Activated CD8-positive, alpha-beta memory T cell treated with anti-CD3 and anti-CD28 coated beads, Interleukin-2, amount 10 ng/mL, durations not matched to agents 7 days and 5 days (primary cell): ENCODE measurements at regions not wholly inside any gene's neighbourhood (a gene's known extent, or its start where the extent isn't known, plus 50 kb on each side); places are given as distances from the start of the nearest gene placed in this dataset.

Source experiments
- ATAC-seq: fragments of 150-1000 bp; cut with Tn5 transposase; one replicate; pipeline ENCODE4 v1.10.0; 2021; ENCODE audit warnings: moderate library complexity
- CTCF ChIA-PET: fragments of 350-600 bp; sonication (Branson Sonifier 250); formaldehyde crosslinking; loops from one replicate; lab custom pipeline; 2021; ENCODE audit warnings: antibody characterized with exemption; lab: Charles Lee
- DNase-seq: peaks from one replicate; pipeline ENCODE4 v3.0.0-alpha.2; 2020
- H3K27ac Mint-ChIP-seq: one replicate; pipeline ENCODE4 v1.8.0; 2021; ENCODE audit warnings: mild to moderate bottlenecking, mixed read lengths
- H3K27me3 Mint-ChIP-seq: one replicate; pipeline ENCODE4 v1.8.0; 2021; ENCODE audit warnings: mixed read lengths
- H3K36me3 Mint-ChIP-seq: one replicate; pipeline ENCODE4 v1.8.0; 2021; ENCODE audit warnings: mild to moderate bottlenecking, mixed read lengths
- H3K4me1 Mint-ChIP-seq: one replicate; pipeline ENCODE4 v1.8.0; 2021; ENCODE audit warnings: mixed read lengths
- H3K4me3 Mint-ChIP-seq: one replicate; pipeline ENCODE4 v1.8.0; 2021; ENCODE audit warnings: mild to moderate bottlenecking, moderate library complexity, mixed read lengths
- H3K9me3 Mint-ChIP-seq: one replicate; pipeline ENCODE4 v1.8.0; 2022; ENCODE audit warnings: low read depth, mixed read lengths

DNA sequence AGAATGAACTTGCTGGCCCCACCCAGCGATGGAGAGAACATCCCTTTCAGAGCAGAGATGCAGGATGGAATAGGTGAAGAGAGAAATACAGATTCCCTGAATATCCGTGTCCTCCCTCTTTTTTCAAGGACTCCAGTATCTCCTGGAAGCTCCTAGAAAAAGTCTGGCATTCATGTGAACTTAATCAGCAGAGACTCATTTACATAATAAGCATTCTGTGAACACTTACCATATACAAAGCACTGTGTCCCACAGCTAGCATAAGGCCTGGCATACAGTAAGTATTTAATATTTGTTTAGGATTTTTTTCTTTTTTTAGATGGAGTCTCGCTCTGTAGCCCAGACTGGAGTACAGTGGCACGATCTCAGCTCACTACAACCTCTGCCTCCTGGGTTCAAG is 208.5 kb upstream of the RPL38 start:
- Mint-ChIP-seq H3K36me3 (no peaks in the 10 kb centered on the region), H3K4me1 (no peaks in the 10 kb centered on the region), H3K27ac (no peak overlapping the region), H3K27me3 (peaks cover 9% of the 10 kb centered on the region), H3K9me3 (no peaks in the 10 kb centered on the region), H3K4me3 (no peak overlapping the region)
- DNase-seq (no peak), ATAC-seq (no peak)
- CTCF ChIA-PET, result interaction anchor here (1.4 kb wide), 1 partner anchor 14 kb away, joined by 3 read pairs; no protein-coding TSS in a partner anchor

- Mint-ChIP-seq H3K36me3 (no peaks in the 10 kb centered on the region), H3K9me3 (no peaks in the 10 kb centered on the region)
- CTCF ChIA-PET, result no interaction called here
Observed at GRCh38 chr17:73997059-73997458, 206.4 kb upstream of the RPL38 start.

GRCh38 chr17:73998249-73998648 is 205.2 kb upstream of the RPL38 start:
- Mint-ChIP-seq H3K9me3 (no peaks in the 10 kb centered on the region), H3K4me3 (no peak overlapping the region), H3K36me3 (no peaks in the 10 kb centered on the region), H3K27me3 (peaks cover 13% of the 10 kb centered on the region), H3K27ac (no peak overlapping the region), H3K4me1 (no peaks in the 10 kb centered on the region)
- CTCF ChIA-PET, result interaction anchor here (1.0 to 1.5 kb wide), 3 partner anchors 10 to 569 kb away, joined by 3 to 5 read pairs (median 5); no protein-coding TSS in a partner anchor
- ATAC-seq, result no peak
- no peak for DNase-seq

More at GRCh38 chr17:73997059-73997458, 206.4 kb upstream of the RPL38 start:
- no peak for ATAC-seq
- H3K4me3 Mint-ChIP-seq, result no peak overlapping the region
- no peaks in the 10 kb centered on the region for H3K4me1 Mint-ChIP-seq
- H3K27ac Mint-ChIP-seq, result no peak overlapping the region
- H3K27me3 Mint-ChIP-seq, result peaks cover 13% of the 10 kb centered on the region
- no peak for DNase-seq

DNA sequence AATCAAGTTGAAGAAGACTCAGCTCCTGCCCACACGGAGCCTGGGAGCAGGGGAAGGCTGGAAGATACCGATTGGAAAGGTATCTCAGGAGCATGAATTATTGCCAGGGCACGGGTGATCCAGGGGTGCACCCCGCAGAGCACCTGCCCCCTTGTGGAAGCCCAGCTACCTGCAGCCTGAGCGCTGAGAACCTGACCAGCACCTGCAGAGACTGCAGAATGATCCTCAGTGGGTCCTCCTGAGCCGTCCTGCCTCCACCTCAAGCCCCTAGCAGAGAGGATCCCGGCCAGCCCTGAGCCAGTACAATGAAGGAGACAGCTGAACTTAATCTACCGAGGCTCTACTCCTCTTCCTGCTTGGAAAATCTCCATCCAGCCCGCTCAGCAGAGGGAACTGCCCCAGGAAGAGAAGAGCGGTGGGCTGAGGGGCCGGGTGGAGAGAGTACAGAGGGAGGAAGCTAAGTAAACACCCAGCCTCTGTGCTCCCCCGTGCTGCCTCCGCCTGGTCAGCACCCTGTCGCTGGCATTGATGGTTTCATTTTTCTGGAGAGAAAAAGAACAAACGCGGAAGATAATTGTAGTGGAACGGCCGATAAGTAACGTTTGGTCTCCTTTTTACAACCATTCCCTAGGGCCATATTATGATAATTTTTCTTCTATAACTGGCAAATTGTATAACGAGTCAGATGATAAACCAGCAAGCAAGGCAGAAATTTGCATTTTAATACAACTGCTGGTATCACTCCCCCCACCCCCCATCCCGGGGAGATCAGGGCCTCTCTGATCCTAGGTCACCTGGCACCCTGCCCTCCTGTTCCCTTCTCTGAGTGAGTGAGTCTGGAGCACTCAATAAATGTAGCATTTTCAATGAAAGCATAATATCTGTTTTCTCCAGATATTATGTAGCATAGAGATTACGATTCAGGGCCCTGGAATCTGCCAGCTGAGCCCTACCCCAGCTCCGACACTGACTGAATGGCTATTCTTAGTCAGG is 204.5 kb upstream of the RPL38 start:
- ATAC-seq, result peak; percentile 75
- Mint-ChIP-seq H3K4me3 (no peak overlapping the region), H3K27me3 (peaks cover 16% of the 10 kb centered on the region), H3K9me3 (no peaks in the 10 kb centered on the region), H3K36me3 (no peaks in the 10 kb centered on the region), H3K27ac (no peak overlapping the region), H3K4me1 (no peaks in the 10 kb centered on the region)
- DNase-seq, result peak; percentile 71
- CTCF ChIA-PET, result interaction anchor here (1.0 to 1.5 kb wide), 3 partner anchors 10 to 569 kb away, joined by 3 to 5 read pairs (median 5); no protein-coding TSS in a partner anchor

- DNase-seq (no peak), ATAC-seq (no peak)
- Mint-ChIP-seq H3K9me3 (no peaks in the 10 kb centered on the region), H3K27ac (no peak overlapping the region), H3K36me3 (no peaks in the 10 kb centered on the region), H3K4me3 (no peak overlapping the region), H3K4me1 (no peaks in the 10 kb centered on the region), H3K27me3 (peaks cover 21% of the 10 kb centered on the region)
- CTCF ChIA-PET, result no interaction called here
Observed at GRCh38 chr17:74001145-74001544, 202.3 kb upstream of the RPL38 start.

DNA sequence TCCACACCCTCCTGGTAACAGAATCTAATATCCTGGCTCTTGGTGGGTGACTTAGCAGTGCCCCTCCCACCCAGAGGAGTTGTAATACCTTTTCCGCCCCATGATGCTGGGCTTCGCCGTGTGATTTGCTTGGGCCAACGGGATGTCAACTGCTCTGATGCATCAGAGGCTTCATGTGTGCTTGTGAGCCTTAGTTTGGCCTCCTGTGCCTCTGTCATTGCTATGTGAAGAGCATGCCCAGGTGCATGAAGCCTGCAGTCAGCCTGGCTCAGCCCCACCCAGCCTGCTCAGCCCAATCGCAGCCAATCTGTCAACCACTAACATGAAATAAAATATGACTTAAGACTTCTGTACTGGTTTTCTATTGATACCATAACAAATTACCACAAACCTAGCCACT is 201.2 kb upstream of the RPL38 start:
- no peak for ATAC-seq
- no peaks in the 10 kb centered on the region for H3K36me3 Mint-ChIP-seq
- H3K4me3 Mint-ChIP-seq, result no peak overlapping the region
- peaks cover 21% of the 10 kb centered on the region for H3K27me3 Mint-ChIP-seq
- CTCF ChIA-PET, result interaction anchor here (1.1 kb wide), 1 partner anchor 573 kb away, joined by 3 read pairs; no protein-coding TSS in a partner anchor
- H3K9me3 Mint-ChIP-seq, result no peaks in the 10 kb centered on the region
- H3K4me1 Mint-ChIP-seq, result no peaks in the 10 kb centered on the region
- no peak overlapping the region for H3K27ac Mint-ChIP-seq
- DNase-seq, result no peak

DNA sequence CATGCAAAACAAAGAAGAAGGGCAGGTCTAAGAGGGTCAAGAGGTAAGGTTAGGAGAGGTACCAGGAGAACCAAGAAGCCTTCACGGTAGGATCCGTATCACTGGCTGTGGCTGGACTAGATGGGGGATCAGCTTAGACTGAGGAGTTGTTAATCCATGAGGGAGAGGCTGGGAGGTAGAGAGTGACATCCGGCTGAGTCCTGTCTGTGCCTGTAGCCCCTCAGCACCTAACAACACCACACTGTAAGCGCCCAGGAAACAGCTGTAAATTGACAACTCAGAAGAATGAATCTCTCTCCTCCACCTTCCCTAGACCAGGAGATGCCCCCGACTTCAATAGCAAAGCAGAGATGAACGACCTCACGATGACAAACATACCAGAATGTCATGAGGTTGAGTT is 199.4 kb upstream of the RPL38 start:
- CTCF ChIA-PET, result no interaction called here

DNA sequence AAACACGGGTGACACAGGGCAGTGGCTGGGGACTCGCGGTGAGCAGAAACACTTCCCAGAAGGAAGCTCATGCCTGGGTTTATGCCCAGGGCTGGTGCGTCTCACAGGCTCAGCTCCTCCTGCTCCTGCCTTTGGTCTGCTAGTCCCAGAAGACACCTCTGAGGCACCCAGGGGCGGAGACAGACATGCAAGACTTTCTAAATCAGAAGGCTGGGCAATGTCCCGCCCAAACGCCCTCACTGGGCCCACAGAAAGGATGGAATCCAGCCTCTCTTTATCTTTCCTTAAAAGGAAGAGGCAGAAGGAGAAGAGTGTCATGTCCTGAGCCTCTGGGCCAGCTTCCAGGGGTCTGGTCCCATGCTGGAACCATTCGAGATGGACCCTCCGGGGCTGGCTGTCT is 197.7 kb upstream of the RPL38 start:
- no peaks in the 10 kb centered on the region for H3K36me3 Mint-ChIP-seq
- no peak overlapping the region for H3K4me3 Mint-ChIP-seq
- H3K27ac Mint-ChIP-seq, result no peak overlapping the region
- no peaks in the 10 kb centered on the region for H3K4me1 Mint-ChIP-seq
- CTCF ChIA-PET, result interaction anchor here (0.7 kb wide), 1 partner anchor 194 kb away, joined by 3 read pairs; no protein-coding TSS in a partner anchor
- peaks cover 35% of the 10 kb centered on the region for H3K27me3 Mint-ChIP-seq
- ATAC-seq, result no peak
- DNase-seq, result no peak
- no peaks in the 10 kb centered on the region for H3K9me3 Mint-ChIP-seq

More for the DNA sequence above, 199.4 kb upstream of the RPL38 start:
- DNase-seq (no peak), ATAC-seq (no peak)
- no peaks in the 10 kb centered on the region for H3K4me1 Mint-ChIP-seq
- H3K36me3 Mint-ChIP-seq, result no peaks in the 10 kb centered on the region
- no peak overlapping the region for H3K4me3 Mint-ChIP-seq
- H3K27ac Mint-ChIP-seq, result no peak overlapping the region
- peaks cover 22% of the 10 kb centered on the region for H3K27me3 Mint-ChIP-seq
- H3K9me3 Mint-ChIP-seq, result no peaks in the 10 kb centered on the region

GRCh38 chr17:74006371-74006770 is 197.1 kb upstream of the RPL38 start:
- Mint-ChIP-seq H3K4me3 (no peak overlapping the region), H3K27ac (no peak overlapping the region), H3K9me3 (no peaks in the 10 kb centered on the region), H3K27me3 (peaks cover 39% of the 10 kb centered on the region), H3K4me1 (no peaks in the 10 kb centered on the region), H3K36me3 (no peaks in the 10 kb centered on the region)
- ATAC-seq (no peak), DNase-seq (no peak)
- CTCF ChIA-PET, result interaction anchor here (0.6 to 1.4 kb wide), 3 partner anchors 12 to 193 kb away, joined by 3 to 4 read pairs (median 3); no protein-coding TSS in a partner anchor

GRCh38 chr17:74008196-74008595 is 195.3 kb upstream of the RPL38 start:
- DNase-seq, result peak; percentile 47
- no peak overlapping the region for H3K4me3 Mint-ChIP-seq
- no peak overlapping the region for H3K27ac Mint-ChIP-seq
- CTCF ChIA-PET, result interaction anchor here (0.6 to 1.6 kb wide), 2 partner anchors 10 to 732 kb away, joined by 3 to 5 read pairs; no protein-coding TSS in a partner anchor
- no peak for ATAC-seq
- H3K36me3 Mint-ChIP-seq, result no peaks in the 10 kb centered on the region
- H3K4me1 Mint-ChIP-seq, result peaks cover 10% of the 10 kb centered on the region
- H3K9me3 Mint-ChIP-seq, result no peaks in the 10 kb centered on the region
- H3K27me3 Mint-ChIP-seq, result peaks cover 38% of the 10 kb centered on the region

DNA sequence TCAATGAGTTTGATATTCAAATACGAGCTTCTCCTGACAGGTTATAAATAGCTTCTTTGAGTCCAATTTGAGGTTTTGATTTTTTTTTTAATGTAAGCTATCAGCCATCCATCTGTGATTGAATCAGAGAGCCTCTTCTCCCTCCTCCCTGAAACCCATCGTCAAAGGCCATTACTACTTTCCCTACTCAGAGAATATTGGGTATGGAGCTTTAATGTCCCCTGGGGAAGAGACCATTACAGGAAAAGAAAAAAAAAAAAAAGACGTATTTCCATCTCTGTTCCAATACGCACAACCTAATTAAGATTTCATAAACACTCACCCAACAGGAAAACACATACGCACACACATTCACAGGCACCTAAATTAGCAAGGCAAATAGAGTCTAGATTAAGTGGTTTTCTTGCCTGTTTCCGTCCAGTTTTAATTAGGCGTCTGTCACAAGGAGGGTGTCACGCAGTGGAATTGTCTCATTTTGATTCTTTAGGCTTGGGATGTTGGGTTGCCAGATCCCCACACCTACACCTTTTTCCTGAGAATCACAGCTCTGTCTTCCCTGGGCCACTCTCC is 194.3 kb upstream of the RPL38 start:
- no peak overlapping the region for H3K4me3 Mint-ChIP-seq
- peaks cover 11% of the 10 kb centered on the region for H3K4me1 Mint-ChIP-seq
- CTCF ChIA-PET, result interaction anchor here (0.6 to 1.6 kb wide), 4 partner anchors 11 to 733 kb away, joined by 3 to 5 read pairs (median 3); no protein-coding TSS in a partner anchor
- H3K36me3 Mint-ChIP-seq, result no peaks in the 10 kb centered on the region
- no peaks in the 10 kb centered on the region for H3K9me3 Mint-ChIP-seq
- DNase-seq (no peak), ATAC-seq (no peak)
- peaks cover 42% of the 10 kb centered on the region for H3K27me3 Mint-ChIP-seq
- H3K27ac Mint-ChIP-seq, result no peak overlapping the region

- H3K27me3 Mint-ChIP-seq, result peaks cover 45% of the 10 kb centered on the region
- no peak for DNase-seq
- no peak overlapping the region for H3K4me3 Mint-ChIP-seq
- no peaks in the 10 kb centered on the region for H3K9me3 Mint-ChIP-seq
- no peaks in the 10 kb centered on the region for H3K36me3 Mint-ChIP-seq
- ATAC-seq, result no peak
- CTCF ChIA-PET, result interaction anchor here (0.9 kb wide), 1 partner anchor 58 kb away, joined by 3 read pairs; no protein-coding TSS in a partner anchor
- peaks cover 11% of the 10 kb centered on the region for H3K4me1 Mint-ChIP-seq
- H3K27ac Mint-ChIP-seq, result no peak overlapping the region
Observed at GRCh38 chr17:74010903-74011302, 192.6 kb upstream of the RPL38 start.

DNA sequence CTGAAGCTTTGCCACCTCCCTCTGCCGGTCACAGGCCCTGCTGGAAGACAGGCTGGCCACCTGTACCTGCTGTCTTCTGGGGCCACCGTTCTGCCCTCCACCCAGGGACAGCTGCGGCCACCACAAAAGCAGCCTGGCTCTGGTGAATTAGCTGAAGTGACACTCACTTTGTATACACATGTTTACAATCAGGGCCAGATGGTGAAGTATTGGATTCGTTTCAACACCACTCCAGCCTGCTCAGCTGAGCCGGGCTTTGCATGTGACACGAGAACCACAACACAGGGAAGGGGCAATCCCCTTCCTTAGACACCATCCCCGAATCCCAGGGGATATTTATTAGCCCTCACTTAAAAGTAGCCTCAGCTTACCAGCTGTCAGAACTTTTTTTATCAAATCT is 191.5 kb upstream of the RPL38 start:
- ATAC-seq, result no peak
- H3K27ac Mint-ChIP-seq, result no peak overlapping the region
- peaks cover 11% of the 10 kb centered on the region for H3K4me1 Mint-ChIP-seq
- no peak for DNase-seq
- CTCF ChIA-PET, result interaction anchor here (0.9 kb wide), 1 partner anchor 57 kb away, joined by 3 read pairs; no protein-coding TSS in a partner anchor
- no peaks in the 10 kb centered on the region for H3K36me3 Mint-ChIP-seq
- H3K4me3 Mint-ChIP-seq, result no peak overlapping the region
- H3K9me3 Mint-ChIP-seq, result no peaks in the 10 kb centered on the region
- peaks cover 45% of the 10 kb centered on the region for H3K27me3 Mint-ChIP-seq
